Neural cell (in vitro differentiated cells): ENCODE measurements at regions not wholly inside any gene's neighbourhood (a gene's known extent, or its start where the extent isn't known, plus 50 kb on each side); places are given as distances from the start of the nearest gene placed in this dataset.

Source experiments
- H2AFZ ChIP-seq: fragments of 200-600, 300-800 bp; sonication (generic), shearing (Covaris generic); 2 replicates; pipeline ENCODE4 v1.6.0; 2014; ENCODE audit warnings: low read depth, mild to moderate bottlenecking, antibody characterized with exemption, low read length, moderate library complexity
- H3F3A ChIP-seq: fragments of 200-600 bp; shearing (Covaris generic); 2 replicates; pipeline ENCODE4 v1.6.1; 2016; ENCODE audit warnings: mild to moderate bottlenecking, moderate library complexity, mixed read lengths, antibody characterized with exemption, low read length; ENCODE audit not compliant: insufficient read depth, poor library complexity, severe bottlenecking
- H3K27ac ChIP-seq: fragments of 200-600, 300-800 bp; sonication (generic), shearing (Covaris generic); 2 replicates; pipeline ENCODE4 v1.5.1; 2014; ENCODE audit warnings: mild to moderate bottlenecking, low read length, moderate library complexity
- H3K27me3 ChIP-seq: fragments of 300-800, 200-600 bp; sonication (generic), shearing (Covaris generic); 2 replicates; pipeline ENCODE4 v1.6.0; 2014; ENCODE audit warnings: mild to moderate bottlenecking, low read depth, low read length, moderate library complexity; ENCODE audit not compliant: insufficient read depth
- H3K36me3 ChIP-seq: fragments of 300-800, 200-600 bp; sonication (generic), shearing (Covaris generic); 2 replicates; pipeline ENCODE4 v1.5.1; 2014; ENCODE audit warnings: mild to moderate bottlenecking, antibody characterized with exemption, low read length, moderate library complexity; ENCODE audit not compliant: insufficient read depth
- H3K4me2 ChIP-seq: fragments of 300-800, 200-600 bp; sonication (generic), shearing (Covaris generic); 2 replicates; pipeline ENCODE4 v1.6.0; 2014; ENCODE audit warnings: mild to moderate bottlenecking, low read length
- H3K4me3 ChIP-seq: fragments of 300-800, 200-600 bp; sonication (generic), shearing (Covaris generic); 2 replicates; pipeline ENCODE4 v1.5.1; 2014; ENCODE audit warnings: mild to moderate bottlenecking, low read length, moderate library complexity
- H3K79me2 ChIP-seq: fragments of 200-600 bp; shearing (Covaris generic); replicated peaks from 2 replicates; pipeline ENCODE4 v1.6.0; 2014; ENCODE audit warnings: mild to moderate bottlenecking, low read length, moderate library complexity; ENCODE audit not compliant: insufficient read depth
- H3K9ac ChIP-seq: fragments of 300-800, 200-600 bp; sonication (generic), shearing (Covaris generic); 2 replicates; pipeline ENCODE4 v1.6.1; 2016; ENCODE audit warnings: mild to moderate bottlenecking, low read length, mixed read lengths
- H3K9me2 ChIP-seq: fragments of 200-600 bp; shearing (Covaris generic); 2 replicates; pipeline ENCODE4 v1.6.1; 2016; ENCODE audit warnings: mild to moderate bottlenecking, low read length, mixed read lengths; ENCODE audit not compliant: insufficient read depth
- H3K9me3 ChIP-seq: fragments of 200-600, 300-800 bp; sonication (generic), shearing (Covaris generic); 2 replicates; pipeline ENCODE4 v1.6.1; 2016; ENCODE audit warnings: mild to moderate bottlenecking, mixed run types, low read length, moderate library complexity, mixed read lengths
- H4K20me1 ChIP-seq: fragments of 200-600 bp; shearing (Covaris generic); 2 replicates; pipeline ENCODE4 v1.6.1; 2016; ENCODE audit warnings: mild to moderate bottlenecking, mixed run types; ENCODE audit not compliant: insufficient read depth
- EP300 ChIP-seq: fragments of 450-650 bp; conservative IDR thresholded peaks from 2 replicates; pipeline ENCODE4 v1.6.1; 2014; ENCODE audit warnings: antibody characterized with exemption, mild to moderate bottlenecking, moderate library complexity; ENCODE audit not compliant: poor library complexity, severe bottlenecking
- EZH2 ChIP-seq: fragments of 200-600, 300-800 bp; shearing (Covaris generic), sonication (generic); IDR thresholded peaks from 2 replicates; pipeline ENCODE4 v1.6.1; 2014; ENCODE audit warnings: antibody characterized with exemption, low read length, borderline replicate concordance, mild to moderate bottlenecking; ENCODE audit not compliant: insufficient read depth, poor library complexity, severe bottlenecking
- MXI1 ChIP-seq: fragments of 450-650 bp; conservative IDR thresholded peaks from 2 replicates; pipeline ENCODE4 v1.6.1; 2014; ENCODE audit warnings: antibody characterized with exemption, mild to moderate bottlenecking; ENCODE audit not compliant: poor library complexity, severe bottlenecking
- POLR2AphosphoS5 ChIP-seq: IDR thresholded peaks from 2 replicates; pipeline ENCODE4 v1.6.1; 2012
- RAD21 ChIP-seq: fragments of 450-650 bp; conservative IDR thresholded peaks from 2 replicates; pipeline ENCODE4 v1.6.1; 2014; ENCODE audit warnings: antibody characterized with exemption, mild to moderate bottlenecking, moderate library complexity
- SMC3 ChIP-seq: fragments of 450-650 bp; conservative IDR thresholded peaks from 2 replicates; pipeline ENCODE4 v1.6.1; 2014; ENCODE audit warnings: antibody characterized with exemption, mild to moderate bottlenecking, moderate library complexity; ENCODE audit not compliant: poor library complexity
- TAF1 ChIP-seq: IDR thresholded peaks from 2 replicates; pipeline ENCODE4 v1.6.1; 2012; ENCODE audit warnings: low read depth
- TF ChIP-seq, protein P1 (sequence below): IDR thresholded peaks from 2 replicates; pipeline ENCODE4 v1.6.1; 2012; ENCODE audit warnings: borderline replicate concordance
- TF ChIP-seq, protein P2 (sequence below): fragments of 450-650 bp; IDR thresholded peaks from 2 replicates; pipeline ENCODE4 v1.5.1; 2014; ENCODE audit warnings: antibody characterized with exemption, mild to moderate bottlenecking, moderate library complexity; ENCODE audit not compliant: poor library complexity, severe bottlenecking

DNA sequence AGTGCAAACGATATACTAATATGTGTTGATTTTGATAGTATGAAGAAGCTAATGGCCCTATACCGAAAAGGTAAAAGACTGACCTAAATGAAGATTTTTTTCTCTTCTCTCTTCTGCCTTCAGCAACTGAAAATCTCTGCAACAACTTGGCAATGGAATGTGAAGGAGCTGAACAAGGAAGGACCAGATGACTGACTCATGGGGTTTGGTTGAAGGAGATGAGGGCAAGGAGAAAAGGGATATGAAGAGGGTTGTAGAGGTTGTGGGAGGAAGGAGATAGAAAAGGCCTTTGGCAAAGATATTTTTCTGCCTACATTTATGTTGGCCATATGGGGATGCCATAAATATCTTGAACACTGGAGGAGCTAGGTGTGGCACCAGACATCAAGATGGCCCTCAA lies 129.7 kb upstream of the CHD1 start:
- H3K36me3 ChIP-seq, result no peaks in the 10 kb centered on the region
- no peaks in the 10 kb centered on the region for H3F3A ChIP-seq
- no peak overlapping the region for H3K4me3 ChIP-seq
- no peak overlapping the region for H2AFZ ChIP-seq
- H4K20me1 ChIP-seq, result no peaks in the 10 kb centered on the region
- no peak overlapping the region for H3K9ac ChIP-seq
- no peaks in the 10 kb centered on the region for H3K79me2 ChIP-seq
- H3K27me3 ChIP-seq, result no peaks in the 10 kb centered on the region
- no peaks in the 10 kb centered on the region for H3K9me3 ChIP-seq
- no peak overlapping the region for H3K27ac ChIP-seq
- no peaks in the 10 kb centered on the region for H3K9me2 ChIP-seq
- H3K4me2 ChIP-seq, result no peak overlapping the region
- TF ChIP-seq SMC3 (no peak), POLR2AphosphoS5 (no peak), RAD21 (no peak), MXI1 (no peak), TAF1 (no peak), EP300 (no peak), EZH2 (no peak)
- TF ChIP-seq, protein P1, sequence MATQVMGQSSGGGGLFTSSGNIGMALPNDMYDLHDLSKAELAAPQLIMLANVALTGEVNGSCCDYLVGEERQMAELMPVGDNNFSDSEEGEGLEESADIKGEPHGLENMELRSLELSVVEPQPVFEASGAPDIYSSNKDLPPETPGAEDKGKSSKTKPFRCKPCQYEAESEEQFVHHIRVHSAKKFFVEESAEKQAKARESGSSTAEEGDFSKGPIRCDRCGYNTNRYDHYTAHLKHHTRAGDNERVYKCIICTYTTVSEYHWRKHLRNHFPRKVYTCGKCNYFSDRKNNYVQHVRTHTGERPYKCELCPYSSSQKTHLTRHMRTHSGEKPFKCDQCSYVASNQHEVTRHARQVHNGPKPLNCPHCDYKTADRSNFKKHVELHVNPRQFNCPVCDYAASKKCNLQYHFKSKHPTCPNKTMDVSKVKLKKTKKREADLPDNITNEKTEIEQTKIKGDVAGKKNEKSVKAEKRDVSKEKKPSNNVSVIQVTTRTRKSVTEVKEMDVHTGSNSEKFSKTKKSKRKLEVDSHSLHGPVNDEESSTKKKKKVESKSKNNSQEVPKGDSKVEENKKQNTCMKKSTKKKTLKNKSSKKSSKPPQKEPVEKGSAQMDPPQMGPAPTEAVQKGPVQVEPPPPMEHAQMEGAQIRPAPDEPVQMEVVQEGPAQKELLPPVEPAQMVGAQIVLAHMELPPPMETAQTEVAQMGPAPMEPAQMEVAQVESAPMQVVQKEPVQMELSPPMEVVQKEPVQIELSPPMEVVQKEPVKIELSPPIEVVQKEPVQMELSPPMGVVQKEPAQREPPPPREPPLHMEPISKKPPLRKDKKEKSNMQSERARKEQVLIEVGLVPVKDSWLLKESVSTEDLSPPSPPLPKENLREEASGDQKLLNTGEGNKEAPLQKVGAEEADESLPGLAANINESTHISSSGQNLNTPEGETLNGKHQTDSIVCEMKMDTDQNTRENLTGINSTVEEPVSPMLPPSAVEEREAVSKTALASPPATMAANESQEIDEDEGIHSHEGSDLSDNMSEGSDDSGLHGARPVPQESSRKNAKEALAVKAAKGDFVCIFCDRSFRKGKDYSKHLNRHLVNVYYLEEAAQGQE, result no peak
- TF ChIP-seq, protein P2, sequence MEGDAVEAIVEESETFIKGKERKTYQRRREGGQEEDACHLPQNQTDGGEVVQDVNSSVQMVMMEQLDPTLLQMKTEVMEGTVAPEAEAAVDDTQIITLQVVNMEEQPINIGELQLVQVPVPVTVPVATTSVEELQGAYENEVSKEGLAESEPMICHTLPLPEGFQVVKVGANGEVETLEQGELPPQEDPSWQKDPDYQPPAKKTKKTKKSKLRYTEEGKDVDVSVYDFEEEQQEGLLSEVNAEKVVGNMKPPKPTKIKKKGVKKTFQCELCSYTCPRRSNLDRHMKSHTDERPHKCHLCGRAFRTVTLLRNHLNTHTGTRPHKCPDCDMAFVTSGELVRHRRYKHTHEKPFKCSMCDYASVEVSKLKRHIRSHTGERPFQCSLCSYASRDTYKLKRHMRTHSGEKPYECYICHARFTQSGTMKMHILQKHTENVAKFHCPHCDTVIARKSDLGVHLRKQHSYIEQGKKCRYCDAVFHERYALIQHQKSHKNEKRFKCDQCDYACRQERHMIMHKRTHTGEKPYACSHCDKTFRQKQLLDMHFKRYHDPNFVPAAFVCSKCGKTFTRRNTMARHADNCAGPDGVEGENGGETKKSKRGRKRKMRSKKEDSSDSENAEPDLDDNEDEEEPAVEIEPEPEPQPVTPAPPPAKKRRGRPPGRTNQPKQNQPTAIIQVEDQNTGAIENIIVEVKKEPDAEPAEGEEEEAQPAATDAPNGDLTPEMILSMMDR, result no peak

DNA sequence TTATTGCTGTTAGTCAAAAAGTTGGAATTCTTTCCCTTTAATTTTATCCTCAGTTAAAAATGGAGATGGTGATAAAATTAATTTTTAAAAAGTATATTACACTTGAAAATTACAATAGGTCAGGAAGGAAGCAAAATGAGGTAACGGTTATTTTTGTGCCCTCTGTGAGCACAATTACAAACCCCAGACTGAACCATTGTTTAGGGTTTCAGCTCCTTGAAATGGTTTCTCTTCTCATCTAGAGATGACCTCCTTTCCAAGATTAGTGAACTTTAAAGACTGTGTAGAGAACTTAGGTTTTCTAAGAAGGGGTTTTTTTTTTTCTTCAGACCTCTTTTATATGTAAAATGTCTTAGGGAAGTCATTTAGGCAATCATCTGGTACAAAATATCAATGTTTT lies 126.2 kb upstream of the CHD1 start:
- H2AFZ ChIP-seq, result no peak overlapping the region
- H3K9me3 ChIP-seq, result no peaks in the 10 kb centered on the region
- H3K9me2 ChIP-seq, result no peaks in the 10 kb centered on the region
- H3F3A ChIP-seq, result no peaks in the 10 kb centered on the region
- TF ChIP-seq MXI1, result no peak
- TF ChIP-seq, protein P2, result no peak
- no peak for TF ChIP-seq EZH2
- TF ChIP-seq POLR2AphosphoS5, result no peak
- TF ChIP-seq SMC3, result no peak
- no peak for TF ChIP-seq TAF1
- TF ChIP-seq RAD21, result no peak
- TF ChIP-seq EP300, result no peak
- no peaks in the 10 kb centered on the region for H3K36me3 ChIP-seq
- no peak overlapping the region for H3K4me3 ChIP-seq
- H3K27ac ChIP-seq, result no peak overlapping the region
- H3K79me2 ChIP-seq, result no peaks in the 10 kb centered on the region
- H3K27me3 ChIP-seq, result no peaks in the 10 kb centered on the region
- H4K20me1 ChIP-seq, result no peaks in the 10 kb centered on the region
- H3K4me2 ChIP-seq, result no peak overlapping the region
- H3K9ac ChIP-seq, result no peak overlapping the region
